ENCODE measurements at regions not wholly inside any gene's neighbourhood (a gene's known extent, or its start where the extent isn't known, plus 50 kb on each side); places are given as distances from the start of the nearest gene placed in this dataset.
"Not testable (repeated sequence)": the region's sequence is repeated elsewhere in the genome, so short reads cannot be mapped to it uniquely, and the experiment has no call there.

DNA sequence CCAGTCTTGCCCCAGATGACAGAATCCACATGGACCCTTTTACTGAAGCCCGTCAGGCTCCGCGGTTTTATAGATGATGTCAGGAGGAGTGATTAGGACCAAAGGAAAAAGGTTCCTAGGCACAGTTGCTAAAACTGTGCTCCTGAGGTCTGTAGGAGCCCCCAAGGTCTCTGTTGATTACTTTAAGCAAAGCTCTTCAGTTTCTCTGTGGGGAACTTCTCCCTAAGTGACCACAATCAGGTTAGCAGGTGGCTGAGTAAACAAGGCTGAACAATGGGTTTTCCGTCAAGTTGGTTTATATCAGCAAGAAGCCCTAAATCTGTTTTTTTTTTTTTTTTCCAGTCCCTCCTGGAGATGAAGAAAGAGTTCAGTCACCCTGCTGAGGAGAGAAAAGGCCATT lies 269.1 kb downstream of the NPIPA7 start:
- not testable (repeated sequence) for H2AFZ ChIP-seq (replicated peaks); H3K27me3 ChIP-seq; H3K4me3 ChIP-seq; H3K9me3 ChIP-seq (ENCODE audit: low read depth); H3K36me3 Mint-ChIP-seq; H3F3A ChIP-seq (ENCODE audit: low read depth); H3K79me2 ChIP-seq (ENCODE audit: low read depth); H3K4me1 ChIP-seq; H3K4me3 Mint-ChIP-seq; H3K4me2 ChIP-seq; H3K36me3 ChIP-seq; H3K27me3 Mint-ChIP-seq (ENCODE audit: insufficient read depth, low read depth); H3K27ac Mint-ChIP-seq; H3K4me1 Mint-ChIP-seq; H3K9me3 Mint-ChIP-seq; DNase-seq (ENCODE audit: low spot score); H3K27ac ChIP-seq; H4K20me1 ChIP-seq (ENCODE audit: low read depth); H3K9ac ChIP-seq

DNA sequence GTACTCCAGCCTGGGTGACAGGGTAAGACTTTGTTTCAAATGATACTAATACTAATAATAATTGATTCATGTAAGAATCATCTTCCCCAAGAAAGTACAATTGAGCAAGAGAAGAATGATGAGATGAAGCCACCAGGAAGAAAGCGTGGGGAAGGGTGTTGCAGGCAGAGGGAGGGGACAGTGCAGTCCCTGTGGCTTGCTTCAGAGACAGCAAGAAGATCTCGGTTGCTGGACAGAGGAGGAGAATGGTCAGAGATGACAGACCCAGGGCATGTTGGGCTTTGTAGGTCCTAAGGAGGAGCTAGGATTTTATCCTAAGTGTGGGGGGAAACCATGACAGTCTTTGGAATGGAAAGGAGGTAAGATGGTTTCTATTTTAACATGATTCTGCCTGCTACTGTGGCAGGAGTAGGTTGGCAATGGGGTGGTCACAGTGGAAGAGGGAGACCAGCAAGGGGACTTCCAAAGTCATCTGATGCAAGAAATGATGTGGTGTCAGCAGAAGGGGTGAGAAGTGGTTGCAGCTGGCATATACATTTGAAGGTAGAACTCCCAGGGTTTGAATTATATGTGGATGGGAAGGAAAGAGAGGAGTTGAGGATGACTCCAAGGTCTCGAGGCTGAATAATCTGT lies 293.4 kb downstream of the NPIPA7 start:
- not testable (repeated sequence) for H3K4me3 Mint-ChIP-seq; H3F3A ChIP-seq (ENCODE audit: low read depth); DNase-seq (ENCODE audit: low spot score); H3K36me3 ChIP-seq; H3K79me2 ChIP-seq (ENCODE audit: low read depth); H3K27ac Mint-ChIP-seq; H3K9ac ChIP-seq; H4K20me1 ChIP-seq (ENCODE audit: low read depth); H3K36me3 Mint-ChIP-seq; H3K4me1 Mint-ChIP-seq; H3K27ac ChIP-seq; H3K27me3 Mint-ChIP-seq (ENCODE audit: insufficient read depth, low read depth); H3K4me3 ChIP-seq; H3K27me3 ChIP-seq; H2AFZ ChIP-seq (replicated peaks); H3K4me2 ChIP-seq; H3K9me3 Mint-ChIP-seq; H3K9me3 ChIP-seq (ENCODE audit: low read depth); H3K4me1 ChIP-seq

DNA sequence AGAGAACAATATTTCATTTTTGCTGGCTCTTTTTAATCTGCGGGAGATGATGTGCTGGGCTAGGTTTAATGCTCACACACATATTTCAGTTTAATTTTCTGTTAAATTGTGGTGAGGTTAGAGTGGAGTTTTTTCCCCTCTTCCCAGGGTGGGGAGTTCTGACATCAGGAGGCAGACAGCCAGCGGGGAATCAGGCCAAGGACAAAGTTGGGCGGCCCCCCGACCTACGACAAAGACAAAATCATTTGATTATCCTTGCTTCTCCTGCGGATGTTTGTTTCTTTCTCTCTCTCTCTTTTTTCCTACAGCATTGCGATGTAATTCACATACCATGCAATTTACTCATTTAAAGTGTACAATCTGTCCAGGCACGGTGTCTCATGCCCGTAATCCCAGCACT lies 295.9 kb downstream of the NPIPA7 start:
- H3F3A ChIP-seq (ENCODE audit: low read depth); H4K20me1 ChIP-seq (ENCODE audit: low read depth); H3K27ac ChIP-seq; H3K27me3 ChIP-seq; H3K9me3 Mint-ChIP-seq; H3K36me3 ChIP-seq; H3K9me3 ChIP-seq (ENCODE audit: low read depth); H3K27ac Mint-ChIP-seq; DNase-seq (ENCODE audit: low spot score); H3K4me3 Mint-ChIP-seq; H3K36me3 Mint-ChIP-seq; H3K27me3 Mint-ChIP-seq (ENCODE audit: insufficient read depth, low read depth); H3K4me1 Mint-ChIP-seq; H3K4me1 ChIP-seq; H3K4me2 ChIP-seq; H2AFZ ChIP-seq (replicated peaks); H3K4me3 ChIP-seq; H3K79me2 ChIP-seq (ENCODE audit: low read depth); H3K9ac ChIP-seq: not testable (repeated sequence)

GRCh38 chr16:16721849-16722248 lies 342.9 kb downstream of the NPIPA7 start:
- not testable (repeated sequence) for DNase-seq (ENCODE audit: low spot score); H3K9ac ChIP-seq; H3K27ac Mint-ChIP-seq; H3K9me3 Mint-ChIP-seq; H3K4me3 ChIP-seq; H3K27ac ChIP-seq; H3K4me1 ChIP-seq; H4K20me1 ChIP-seq (ENCODE audit: low read depth); H3K4me1 Mint-ChIP-seq; H3K4me3 Mint-ChIP-seq; H3K36me3 ChIP-seq; H3K4me2 ChIP-seq; H3K79me2 ChIP-seq (ENCODE audit: low read depth); H3K9me3 ChIP-seq (ENCODE audit: low read depth); H2AFZ ChIP-seq (replicated peaks); H3F3A ChIP-seq (ENCODE audit: low read depth); H3K27me3 ChIP-seq; H3K36me3 Mint-ChIP-seq; H3K27me3 Mint-ChIP-seq (ENCODE audit: insufficient read depth, low read depth)

DNA sequence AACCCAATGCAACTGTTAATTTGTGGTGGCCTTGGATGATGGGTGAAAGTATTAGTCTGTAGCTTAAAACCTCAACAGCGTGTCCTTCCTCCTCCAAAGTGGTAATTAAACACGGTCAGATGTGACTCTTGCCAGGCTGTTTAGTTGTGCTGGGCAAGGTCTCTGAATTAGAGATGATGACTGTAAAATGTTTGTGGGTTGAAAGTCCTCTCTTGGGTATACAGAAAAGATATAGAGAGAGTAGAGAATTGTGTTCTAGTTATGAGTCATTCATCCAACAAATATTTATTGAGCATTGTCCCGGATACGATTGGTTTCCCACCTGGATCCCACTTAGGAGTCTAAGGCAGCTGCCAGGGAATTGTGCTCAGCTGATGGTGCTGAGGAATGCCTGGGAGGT lies 343.7 kb downstream of the NPIPA7 start:
- not testable (repeated sequence) for H3K4me3 ChIP-seq; H3K9me3 Mint-ChIP-seq; H3K9me3 ChIP-seq (ENCODE audit: low read depth); H3F3A ChIP-seq (ENCODE audit: low read depth); H3K4me2 ChIP-seq; H3K79me2 ChIP-seq (ENCODE audit: low read depth); H4K20me1 ChIP-seq (ENCODE audit: low read depth); H3K27me3 ChIP-seq; H3K27ac ChIP-seq; H3K27ac Mint-ChIP-seq; H3K27me3 Mint-ChIP-seq (ENCODE audit: insufficient read depth, low read depth); H3K36me3 ChIP-seq; H3K4me3 Mint-ChIP-seq; H3K36me3 Mint-ChIP-seq; H3K9ac ChIP-seq; DNase-seq (ENCODE audit: low spot score); H3K4me1 ChIP-seq; H2AFZ ChIP-seq (replicated peaks); H3K4me1 Mint-ChIP-seq

GRCh38 chr16:16723819-16724519 lies 345.0 kb downstream of the NPIPA7 start:
- not testable (repeated sequence) for H3K9me3 Mint-ChIP-seq

GRCh38 chr16:16727048-16727447 lies 348.1 kb downstream of the NPIPA7 start:
- H4K20me1 ChIP-seq (ENCODE audit: low read depth); H3F3A ChIP-seq (ENCODE audit: low read depth); H3K27ac ChIP-seq: not testable (repeated sequence)

More at GRCh38 chr16:16723819-16724519, 345.0 kb downstream of the NPIPA7 start:
- not testable (repeated sequence) for DNase-seq (ENCODE audit: low spot score); H3K9ac ChIP-seq; H3K36me3 ChIP-seq; H3K27me3 Mint-ChIP-seq (ENCODE audit: insufficient read depth, low read depth); H3K4me1 Mint-ChIP-seq; H3K27ac Mint-ChIP-seq; H3K4me1 ChIP-seq; H3K4me3 Mint-ChIP-seq; H3K27ac ChIP-seq; H3K79me2 ChIP-seq (ENCODE audit: low read depth); H2AFZ ChIP-seq (replicated peaks); H3K4me3 ChIP-seq; H3K36me3 Mint-ChIP-seq; H3K4me2 ChIP-seq; H3K27me3 ChIP-seq; H3K9me3 ChIP-seq (ENCODE audit: low read depth); H3F3A ChIP-seq (ENCODE audit: low read depth); H4K20me1 ChIP-seq (ENCODE audit: low read depth)

DNA sequence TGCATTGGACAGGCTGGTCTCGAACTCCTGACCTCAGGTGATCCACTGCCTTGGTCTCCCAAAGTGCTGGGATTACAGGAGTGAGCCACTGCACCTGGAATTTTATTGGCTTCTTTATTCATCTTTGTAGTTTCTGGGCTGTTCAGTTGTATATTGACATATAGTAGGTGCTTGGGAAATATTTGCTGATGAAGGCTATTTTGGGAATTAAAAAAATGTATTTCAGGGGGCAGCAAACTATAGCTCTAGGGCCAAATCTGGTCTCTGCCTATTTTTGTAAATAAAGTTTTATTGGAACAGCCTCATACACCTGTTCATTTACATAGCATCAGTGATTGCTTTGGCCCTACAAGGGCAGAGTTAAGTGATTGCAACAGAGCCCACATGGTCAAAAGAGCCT lies 363.6 kb downstream of the NPIPA7 start:
- not testable (repeated sequence) for H3K27me3 ChIP-seq; H3F3A ChIP-seq (ENCODE audit: low read depth); H3K36me3 Mint-ChIP-seq; H3K4me3 ChIP-seq; H3K9me3 Mint-ChIP-seq; H3K27ac Mint-ChIP-seq; H3K4me1 Mint-ChIP-seq; H2AFZ ChIP-seq (replicated peaks); H3K27ac ChIP-seq; DNase-seq (ENCODE audit: low spot score); H3K9me3 ChIP-seq (ENCODE audit: low read depth); H3K4me1 ChIP-seq; H3K9ac ChIP-seq; H3K4me3 Mint-ChIP-seq; H3K79me2 ChIP-seq (ENCODE audit: low read depth); H3K36me3 ChIP-seq; H4K20me1 ChIP-seq (ENCODE audit: low read depth); H3K27me3 Mint-ChIP-seq (ENCODE audit: insufficient read depth, low read depth); H3K4me2 ChIP-seq

More at GRCh38 chr16:16727048-16727447, 348.1 kb downstream of the NPIPA7 start:
- not testable (repeated sequence) for H3K4me2 ChIP-seq; DNase-seq (ENCODE audit: low spot score); H3K27ac Mint-ChIP-seq; H3K27me3 Mint-ChIP-seq (ENCODE audit: insufficient read depth, low read depth); H3K79me2 ChIP-seq (ENCODE audit: low read depth); H3K9me3 ChIP-seq (ENCODE audit: low read depth); H3K9ac ChIP-seq; H3K4me3 Mint-ChIP-seq; H3K4me3 ChIP-seq; H2AFZ ChIP-seq (replicated peaks); H3K4me1 Mint-ChIP-seq; H3K9me3 Mint-ChIP-seq; H3K36me3 ChIP-seq; H3K4me1 ChIP-seq; H3K27me3 ChIP-seq; H3K36me3 Mint-ChIP-seq

All from neural progenitor cell (in vitro differentiated cells).